Cardiac septum (tissue), 1 donor: ENCODE measurements at regions not wholly inside any gene's neighbourhood (a gene's known extent, or its start where the extent isn't known, plus 50 kb on each side); places are given as distances from the start of the nearest gene placed in this dataset.

Experiments
- DNase-seq: peaks from one replicate; pipeline ENCODE4 v3.0.0-alpha.2; 2020; ENCODE audit warnings: low spot score
- intact Hi-C: fragments of 100-400 bp; cut with DNase I; formaldehyde crosslinking; loops from one replicate; pipeline ENCODE4 v1.14.0; 2022
- donor health status: DM: no; HTN: no; CAD: no.

DNA sequence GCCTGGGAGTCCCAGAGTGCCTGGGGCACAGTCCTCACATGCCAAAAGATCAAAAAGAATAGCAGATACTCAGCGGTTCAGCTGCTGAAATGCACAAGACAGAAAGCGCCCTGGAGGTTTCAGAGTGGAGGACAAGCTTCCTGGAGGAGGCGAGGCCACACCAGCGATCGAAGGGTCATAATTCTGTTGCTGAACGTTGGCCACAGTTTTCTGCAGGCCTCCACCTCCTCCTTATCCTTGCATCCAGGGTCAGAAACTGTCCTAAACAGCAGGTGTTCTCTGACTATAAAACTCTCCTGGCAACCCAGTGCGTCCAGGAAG is 220.3 kb upstream of the LINGO1 start:
- DNase-seq = no peak
- intact Hi-C loops = no loop called here

GRCh38 chr15:77852241-77853007 is 219.7 kb upstream of the LINGO1 start:
- peak; percentile 53 for DNase-seq
- intact Hi-C loops = no loop called here

DNA sequence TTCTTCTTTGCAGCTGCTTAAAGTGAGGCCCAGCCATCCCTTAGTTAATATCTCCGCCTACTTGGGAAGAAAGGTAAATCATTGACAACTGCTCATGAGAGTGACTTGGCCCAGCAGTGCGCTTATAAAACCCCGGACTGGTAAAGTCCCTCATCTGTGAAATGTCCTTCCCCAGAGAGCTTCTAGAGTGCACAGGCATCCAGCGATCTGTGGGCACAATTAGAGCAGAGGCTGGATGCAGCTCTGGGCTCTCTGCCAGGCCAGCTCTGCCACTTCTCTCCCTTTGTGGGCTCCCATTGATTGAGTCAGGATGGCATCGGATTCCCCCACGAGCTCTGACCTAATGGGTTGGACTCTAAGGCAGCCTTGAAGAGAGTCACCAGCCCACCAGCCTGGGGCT is 219.0 kb upstream of the LINGO1 start:
- DNase-seq = peak; percentile 74

GRCh38 chr15:77851086-77851485 is 218.4 kb upstream of the LINGO1 start:
- intact Hi-C loops = no loop called here
- DNase-seq = peak; percentile 22

More for the DNA sequence above, 219.0 kb upstream of the LINGO1 start:
- intact Hi-C loops = no loop called here

DNA sequence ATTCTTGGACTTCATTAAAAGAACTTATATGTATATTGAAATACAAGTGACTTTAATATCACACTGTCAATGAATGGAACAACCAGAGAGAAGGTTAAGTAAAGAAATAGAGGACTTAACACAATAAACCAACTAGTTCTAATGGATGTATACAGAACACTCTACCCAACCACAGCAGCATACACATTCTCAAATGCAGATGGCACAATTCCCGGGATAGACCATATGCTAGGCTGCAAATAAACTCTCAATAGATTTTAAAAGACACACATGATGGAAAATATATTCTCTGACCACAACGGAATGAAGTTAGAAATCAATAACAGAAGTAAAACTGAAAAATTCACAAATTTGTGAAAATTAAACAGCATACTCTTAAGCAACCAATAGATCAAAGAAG is 214.3 kb upstream of the LINGO1 start:
- intact Hi-C loops = no loop called here
- no peak for DNase-seq

DNA sequence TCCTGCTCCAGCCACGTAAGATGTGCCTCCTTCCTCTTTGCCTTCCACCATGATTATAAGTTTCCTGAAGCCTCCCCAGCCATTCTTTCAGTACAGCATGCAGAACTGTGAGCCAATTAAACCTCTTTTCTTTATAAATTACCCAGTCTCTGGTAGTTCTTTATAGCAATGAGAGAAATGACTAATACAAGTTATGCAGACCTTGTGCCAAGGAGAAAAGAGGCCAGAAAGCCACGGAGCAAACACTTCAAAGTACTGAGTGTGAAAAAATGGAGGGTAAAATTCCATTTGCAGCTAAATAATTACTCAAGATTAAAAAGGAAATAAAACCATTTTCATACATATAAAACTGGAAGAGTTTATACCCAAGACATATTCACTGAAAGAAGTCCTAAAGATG is 213.6 kb upstream of the LINGO1 start:
- intact Hi-C loops = no loop called here
- no peak for DNase-seq

- peak; percentile 55 for DNase-seq
- intact Hi-C loops = no loop called here
These were observed 212.2 kb upstream of the LINGO1 start for GRCh38 chr15:77844798-77845446.

DNA sequence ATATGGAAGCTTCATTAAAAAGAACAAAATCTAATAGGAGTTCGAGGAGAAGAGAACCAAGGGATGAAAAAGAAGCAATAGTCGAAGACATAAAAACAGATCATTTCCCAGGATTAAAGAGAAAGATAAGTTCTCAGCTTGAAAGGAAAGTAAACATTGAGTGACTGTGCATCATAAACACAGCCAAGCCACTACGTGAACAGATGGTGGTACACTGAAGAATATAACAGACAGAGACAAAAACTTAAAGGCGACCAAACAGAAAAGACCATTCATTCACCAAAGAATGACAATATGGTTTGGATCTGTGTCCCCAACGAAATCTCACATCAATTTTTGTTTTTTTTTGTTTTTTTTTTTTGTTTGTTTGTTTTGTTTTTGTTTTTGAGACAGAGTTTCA is 210.8 kb upstream of the LINGO1 start:
- intact Hi-C loops = no loop called here
- DNase-seq = no peak

DNA sequence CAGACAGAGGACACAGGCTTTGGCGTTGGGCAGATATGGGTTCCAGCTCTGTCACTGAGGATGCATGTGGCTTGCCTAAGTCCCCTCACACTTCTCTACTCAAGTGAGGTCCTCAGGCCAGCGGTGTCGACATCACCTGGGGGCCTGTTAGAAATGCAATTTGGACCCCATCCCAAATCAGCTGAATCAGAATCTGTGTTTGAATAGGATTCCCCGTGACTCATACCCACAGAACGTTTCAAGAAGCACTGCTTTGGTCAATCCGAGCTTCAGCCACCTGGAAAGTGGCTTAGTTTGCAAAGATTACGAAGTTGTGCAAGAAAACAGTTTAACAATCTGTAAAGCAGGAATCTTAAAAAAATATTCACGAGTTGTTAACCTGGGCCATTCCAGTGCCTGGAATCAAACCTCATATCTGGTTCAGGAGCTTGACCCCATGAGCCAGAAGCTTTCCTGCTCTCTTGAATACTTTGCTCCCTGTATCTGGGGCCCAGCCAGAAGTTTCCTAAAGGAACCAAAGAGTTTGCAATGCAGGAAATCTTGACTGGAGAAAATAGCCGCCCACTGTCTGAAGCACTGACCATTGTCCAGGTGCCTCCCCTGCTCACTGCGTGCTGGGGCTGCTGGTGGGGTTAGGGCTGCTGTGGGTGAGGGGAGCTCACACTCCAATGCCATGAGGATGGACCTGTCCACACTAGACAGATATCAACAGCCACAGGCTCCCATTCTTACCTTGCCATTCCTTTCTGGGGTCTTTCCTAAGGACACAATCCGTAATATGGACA is 208.5 kb upstream of the LINGO1 start:
- DNase-seq = peak; percentile 60
- intact Hi-C loops = no loop called here

GRCh38 chr15:77839970-77840905 is 207.5 kb upstream of the LINGO1 start:
- peak; percentile 56 for DNase-seq
- intact Hi-C loops = no loop called here

- intact Hi-C loops = no loop called here
- peak; percentile 41 for DNase-seq
These were observed 206.7 kb upstream of the LINGO1 start for GRCh38 chr15:77839456-77839855.

DNA sequence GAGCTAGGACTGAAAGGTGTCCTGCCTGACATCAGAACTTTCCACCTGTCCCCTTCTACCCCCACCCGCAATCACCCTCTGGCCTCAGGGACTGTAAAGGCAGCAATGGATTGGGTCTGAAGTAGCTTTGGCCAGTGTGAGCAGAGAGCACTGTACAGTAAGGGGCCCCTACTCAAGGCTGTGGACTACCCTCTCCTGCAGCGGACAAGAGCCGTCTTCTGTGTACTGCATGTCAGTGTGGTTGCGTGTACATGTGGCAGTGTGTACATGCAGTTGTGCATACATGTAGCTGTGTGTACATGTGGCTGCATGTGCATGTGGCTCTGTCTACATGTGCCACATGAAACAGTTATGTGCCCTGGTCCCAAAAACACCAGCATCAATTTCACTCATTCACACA is 205.9 kb upstream of the LINGO1 start:
- peak; percentile 47 for DNase-seq
- intact Hi-C loops = no loop called here

- peak; percentile 29 for DNase-seq
- intact Hi-C loops = no loop called here
These were observed 205.3 kb upstream of the LINGO1 start for GRCh38 chr15:77838061-77838460.

GRCh38 chr15:77837649-77838025 is 204.9 kb upstream of the LINGO1 start:
- peak; percentile 38 for DNase-seq
- intact Hi-C loops = no loop called here

- intact Hi-C loops = no loop called here
- peak; percentile 50 for DNase-seq
These were observed 204.4 kb upstream of the LINGO1 start for GRCh38 chr15:77836906-77837648.

GRCh38 chr15:77836121-77836692 is 203.5 kb upstream of the LINGO1 start:
- DNase-seq = peak; percentile 10
- intact Hi-C loops = no loop called here

DNA sequence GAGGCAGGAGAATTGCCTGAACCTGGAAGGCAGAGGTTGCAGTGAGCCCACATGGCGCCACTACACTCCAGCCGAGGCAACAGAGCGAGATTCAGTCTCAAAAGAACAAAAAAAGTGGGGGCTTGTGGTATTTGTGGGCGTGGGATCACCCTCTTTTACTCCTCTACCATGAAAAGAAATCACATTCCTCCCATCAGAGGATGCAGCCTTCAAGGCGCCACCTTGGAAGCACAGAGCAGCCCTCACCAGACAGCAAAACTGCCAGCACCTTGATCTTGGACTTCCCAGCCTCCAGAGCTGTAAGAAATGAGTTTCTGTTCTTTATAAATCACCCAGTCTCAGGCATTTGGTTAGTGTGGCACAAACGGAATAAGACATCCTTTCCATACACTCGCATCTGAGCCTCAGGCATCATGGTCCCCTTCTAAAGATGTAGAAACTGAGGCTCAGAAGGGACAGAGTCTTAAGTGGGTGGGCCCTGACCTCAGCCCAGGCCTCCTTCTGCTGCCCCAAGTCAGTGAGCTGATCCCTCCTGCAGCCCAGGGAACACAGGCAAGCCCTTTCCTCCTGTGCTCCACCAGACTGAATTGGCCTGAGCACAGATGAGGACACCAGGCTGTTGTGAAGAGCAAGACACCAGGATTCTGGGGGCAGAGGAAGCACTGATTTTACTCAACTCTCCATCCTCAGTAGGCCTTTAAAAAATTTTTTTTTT is 201.7 kb upstream of the LINGO1 start:
- DNase-seq = peak; percentile 56
- intact Hi-C loops = no loop called here

DNA sequence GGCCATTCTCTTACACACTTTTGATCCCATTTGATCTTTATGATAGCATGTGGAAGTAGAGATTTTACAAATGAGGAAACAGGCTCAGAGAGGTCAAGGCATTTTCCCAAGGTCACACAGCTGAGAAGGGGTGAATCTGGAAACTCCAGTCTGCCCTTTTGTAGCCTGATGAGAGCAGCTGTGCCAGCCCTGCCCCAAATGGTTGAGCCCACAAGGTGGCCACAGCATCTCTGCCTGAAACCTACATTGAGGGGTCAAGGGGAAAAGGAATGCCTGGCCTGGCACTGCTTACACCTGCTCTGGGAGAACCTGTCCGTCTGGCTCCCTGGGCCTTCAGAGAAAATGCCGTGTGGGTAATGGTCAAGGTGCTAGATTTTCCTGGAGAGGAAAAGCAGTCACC is 200.2 kb upstream of the LINGO1 start:
- intact Hi-C loops = no loop called here

More for the DNA sequence above, 200.2 kb upstream of the LINGO1 start:
- DNase-seq = peak; percentile 61
